Esophagus squamous epithelium (tissue), 5 donors: ENCODE measurements at regions not wholly inside any gene's neighbourhood (a gene's known extent, or its start where the extent isn't known, plus 50 kb on each side); places are given as distances from the start of the nearest gene placed in this dataset.
"Not testable (repeated sequence)": the region's sequence is repeated elsewhere in the genome, so short reads cannot be mapped to it uniquely, and the experiment has no call there.

Source experiments
- DNase-seq: peaks from one replicate; lab custom pipeline; 2025; lab: John Stamatoyannopoulos, UW
- H3K27ac ChIP-seq, 4 donors: fragments of 200-600 bp; sonication (generic); one replicate each; pipeline ENCODE4 v1.5.1; 2016 to 2019; ENCODE audit warnings: mild to moderate bottlenecking in 1 of 4
- H3K27me3 ChIP-seq, 4 donors: fragments of 200-600 bp; sonication (generic); 1 replicate in 3 of 4; 2 replicates in 1 of 4; pipeline versions ENCODE4 v1.5.1 to v1.6.0; 2017 to 2021; ENCODE audit warnings: antibody characterized with exemption in 1 of 4
- H3K36me3 ChIP-seq, 3 donors: fragments of 200-600 bp; sonication (generic); one replicate each; pipeline ENCODE4 v1.5.1; 2016 to 2019
- H3K4me1 ChIP-seq, 3 donors: fragments of 200-600 bp; sonication (generic); one replicate each; pipeline ENCODE4 v1.5.1; 2017 to 2019
- H3K4me3 ChIP-seq, 4 donors: fragments of 200-600 bp; sonication (generic); 1 replicate in 3 of 4; 2 replicates in 1 of 4; pipeline ENCODE4 v1.5.1; 2016 to 2019; ENCODE audit warnings: mild to moderate bottlenecking in 2 of 4, moderate library complexity in 1 of 4
- H3K9me3 ChIP-seq, 3 donors: fragments of 200-600 bp; sonication (generic); one replicate each; pipeline ENCODE4 v1.5.1; 2016 to 2019
- POLR2A ChIP-seq, 4 donors: fragments of 450-650 bp; IDR thresholded peaks; one replicate each; pipeline ENCODE4 v1.6.1; 2017; ENCODE audit warnings: antibody characterized with exemption in 4 of 4, mild to moderate bottlenecking in 4 of 4, moderate library complexity in 3 of 4
- WGBS, 2 donors: methylation state at CpG; one replicate each; pipeline ENCODE4 v1.1.5; 2018; 5-methylcytosine and 5-hydroxymethylcytosine counted together
- intact Hi-C: fragments of 100-400 bp; cut with DNase I; formaldehyde crosslinking; loops from one replicate; pipeline ENCODE4 v1.15.0; 2022
- TF ChIP-seq, protein P1 (sequence below), 6 experiments: fragments of 450-650 bp in 4 of 6; fragments of 200-600 bp in 2 of 6; sonication (generic) in 2 of 6; IDR thresholded peaks; one replicate each; pipeline ENCODE4 v1.5.1; 2016 to 2019; ENCODE audit warnings: antibody characterized with exemption in 6 of 6, mild to moderate bottlenecking in 4 of 6, moderate library complexity in 4 of 6
- donor health status: DM: yes; HTN: yes; CAD: no.

DNA sequence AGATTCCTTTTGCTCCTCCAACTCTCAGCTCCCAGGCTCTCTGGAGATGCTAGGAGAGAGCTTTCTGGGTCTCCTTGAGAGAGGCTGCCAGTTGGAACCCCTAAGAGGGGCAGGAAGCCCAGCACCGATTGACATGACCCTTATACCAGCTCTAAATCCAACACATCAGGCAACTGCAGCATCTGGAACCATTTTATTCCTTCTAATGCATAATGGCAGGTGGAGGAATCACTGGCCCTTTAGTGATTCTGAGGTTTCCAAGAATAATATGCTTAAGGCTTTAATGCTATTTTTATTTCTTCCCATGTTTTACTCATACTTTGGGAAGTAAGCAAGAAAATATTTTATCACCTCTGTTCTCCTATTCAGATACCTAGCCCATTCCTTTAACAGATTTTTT, 60.3 kb upstream of the TEX264 start:
- WGBS, 2 donors, result 58 to 81% methylated on average over 1 of the region's 1 CpG
- TF ChIP-seq, protein P1, sequence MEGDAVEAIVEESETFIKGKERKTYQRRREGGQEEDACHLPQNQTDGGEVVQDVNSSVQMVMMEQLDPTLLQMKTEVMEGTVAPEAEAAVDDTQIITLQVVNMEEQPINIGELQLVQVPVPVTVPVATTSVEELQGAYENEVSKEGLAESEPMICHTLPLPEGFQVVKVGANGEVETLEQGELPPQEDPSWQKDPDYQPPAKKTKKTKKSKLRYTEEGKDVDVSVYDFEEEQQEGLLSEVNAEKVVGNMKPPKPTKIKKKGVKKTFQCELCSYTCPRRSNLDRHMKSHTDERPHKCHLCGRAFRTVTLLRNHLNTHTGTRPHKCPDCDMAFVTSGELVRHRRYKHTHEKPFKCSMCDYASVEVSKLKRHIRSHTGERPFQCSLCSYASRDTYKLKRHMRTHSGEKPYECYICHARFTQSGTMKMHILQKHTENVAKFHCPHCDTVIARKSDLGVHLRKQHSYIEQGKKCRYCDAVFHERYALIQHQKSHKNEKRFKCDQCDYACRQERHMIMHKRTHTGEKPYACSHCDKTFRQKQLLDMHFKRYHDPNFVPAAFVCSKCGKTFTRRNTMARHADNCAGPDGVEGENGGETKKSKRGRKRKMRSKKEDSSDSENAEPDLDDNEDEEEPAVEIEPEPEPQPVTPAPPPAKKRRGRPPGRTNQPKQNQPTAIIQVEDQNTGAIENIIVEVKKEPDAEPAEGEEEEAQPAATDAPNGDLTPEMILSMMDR (IDR thresholded peaks at IDR 0.05), result no peak
- no peak for TF ChIP-seq POLR2A (IDR thresholded peaks at IDR 0.05)

DNA sequence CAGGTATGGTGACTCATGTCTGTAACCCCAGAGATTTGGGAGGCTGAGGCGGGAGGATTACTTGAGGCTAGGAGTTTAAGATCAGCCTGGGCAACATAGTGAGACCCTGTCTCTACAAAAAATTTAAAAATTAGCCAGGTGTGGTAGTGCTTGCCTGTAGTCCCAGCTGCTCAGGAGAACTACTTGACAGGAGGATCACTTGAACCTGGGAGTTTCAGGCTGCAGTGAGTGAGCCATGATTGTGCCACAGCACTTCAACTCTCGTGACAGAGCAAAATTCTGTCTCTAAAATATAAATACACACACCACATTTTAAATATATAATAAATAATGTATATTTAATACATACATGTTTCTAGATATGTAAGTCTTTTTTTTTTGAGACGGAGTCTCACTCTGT, 53.5 kb upstream of the TEX264 start:
- Histone ChIP-seq H3K4me3 (no peak overlapping the region), H3K36me3 (no peaks in the 10 kb centered on the region), H3K27me3 (no peaks in the 10 kb centered on the region), H3K9me3 (no peaks in the 10 kb centered on the region), H3K27ac (no peak overlapping the region), H3K4me1 (peaks cover 18 to 34% (median 30%) of the 10 kb centered on the region in 3 donors)
- intact Hi-C loops, result no loop called here
- TF ChIP-seq POLR2A (IDR thresholded peaks at IDR 0.05), result no peak
- TF ChIP-seq, protein P1 (IDR thresholded peaks at IDR 0.05), result no peak
- 92 to 98% methylated on average over 3 of the region's 3 CpGs for WGBS, 2 donors
- DNase-seq, result no peak

More for the DNA sequence above, 60.3 kb upstream of the TEX264 start:
- H3K4me3 ChIP-seq, result no peak overlapping the region
- H3K27ac ChIP-seq, result no peak overlapping the region
- H3K4me1 ChIP-seq, result no peaks in the 10 kb centered on the region
- no peaks in the 10 kb centered on the region for H3K9me3 ChIP-seq
- DNase-seq, result no peak
- intact Hi-C loops, result no loop called here
- peaks cover 0 to 15% (median 0%) of the 10 kb centered on the region in 3 donors for H3K36me3 ChIP-seq
- no peaks in the 10 kb centered on the region for H3K27me3 ChIP-seq

DNA sequence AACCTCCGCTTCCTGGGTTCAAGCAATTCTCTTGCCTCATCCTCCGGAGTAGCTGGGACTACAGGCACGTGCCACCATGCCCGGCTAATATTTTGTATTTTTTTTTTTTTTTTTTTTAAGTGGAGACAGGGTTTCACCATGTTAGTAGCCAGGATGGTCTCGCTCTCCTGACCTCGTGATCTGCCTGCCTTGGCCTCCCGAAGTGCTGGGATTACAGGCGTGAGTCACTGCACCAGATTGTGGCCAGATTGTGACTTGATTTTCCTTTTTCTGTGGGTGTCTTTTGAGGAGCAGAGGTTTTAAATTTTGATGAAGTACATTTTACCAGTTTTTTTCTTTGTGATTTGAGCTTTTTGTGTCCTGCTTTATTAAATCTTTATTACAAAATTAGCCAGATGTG, 53.0 kb upstream of the TEX264 start:
- H3K36me3 ChIP-seq, H3K27ac ChIP-seq, H3K4me3 ChIP-seq, DNase-seq, H3K27me3 ChIP-seq, H3K9me3 ChIP-seq, intact Hi-C loops: not testable (repeated sequence)
- WGBS, 2 donors, result 59 to 81% methylated on average over 8 of the region's 8 CpGs
- H3K4me1 ChIP-seq, result peaks cover 20 to 38% (median 31%) of the 10 kb centered on the region in 3 donors

DNA sequence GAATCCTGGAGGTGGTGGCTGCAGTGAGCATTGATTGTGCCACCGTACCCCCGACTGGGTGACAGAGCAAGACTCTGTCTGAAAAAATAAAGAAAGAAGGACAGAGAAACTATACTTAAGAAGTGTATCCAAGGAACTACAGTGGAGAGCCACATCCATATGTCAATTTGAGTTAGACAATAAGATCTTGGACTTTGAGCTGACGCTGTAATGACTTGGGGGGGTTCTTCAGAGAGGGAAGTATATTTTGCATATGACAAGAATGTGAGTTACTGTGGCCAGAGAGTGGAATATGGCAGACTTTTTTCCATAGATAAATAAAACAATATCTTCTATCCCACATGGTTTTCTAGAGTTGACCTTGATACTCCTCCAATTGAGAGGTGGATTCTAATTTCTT, 52.6 kb upstream of the TEX264 start:
- no peak for DNase-seq
- Histone ChIP-seq H3K4me3 (no peak overlapping the region), H3K36me3 (no peaks in the 10 kb centered on the region), H3K27ac (no peak overlapping the region), H3K4me1 (peaks cover 20 to 41% (median 31%) of the 10 kb centered on the region in 3 donors), H3K9me3 (no peaks in the 10 kb centered on the region), H3K27me3 (no peaks in the 10 kb centered on the region)
- no peak for TF ChIP-seq POLR2A (IDR thresholded peaks at IDR 0.05)
- TF ChIP-seq, protein P1 (IDR thresholded peaks at IDR 0.05), result no peak
- 77 to 82% methylated on average over 2 to 3 of the region's 3 CpGs for WGBS, 2 donors
- intact Hi-C loops, result no loop called here

DNA sequence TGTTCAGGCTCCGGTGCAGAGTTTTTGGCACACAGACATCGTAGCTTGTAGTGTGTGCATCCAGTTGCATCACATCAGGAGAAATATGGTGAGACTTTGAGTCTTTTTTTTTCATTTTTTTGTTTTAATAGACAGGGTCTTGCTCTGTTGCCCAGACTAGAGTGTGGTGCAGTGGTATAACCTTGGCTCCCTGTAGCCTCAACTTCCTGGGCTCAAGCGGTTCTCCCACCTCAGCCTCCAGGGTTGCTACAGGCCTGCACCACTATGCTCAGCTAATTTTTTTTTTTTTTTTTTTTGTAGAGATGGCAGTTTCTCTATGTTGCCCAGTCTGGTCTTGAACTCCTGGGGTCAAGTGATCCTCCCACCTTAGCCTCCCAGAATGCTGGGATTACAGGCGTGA, 51.1 kb upstream of the TEX264 start:
- 89 to 95% methylated on average over 4 of the region's 4 CpGs for WGBS, 2 donors
- H3K27ac ChIP-seq, result peak overlapping the region in 2 of 4 donors; percentile 73 to 82

More for the DNA sequence above, 51.1 kb upstream of the TEX264 start:
- H3K27me3 ChIP-seq, result no peaks in the 10 kb centered on the region
- no peak for DNase-seq
- no peak for TF ChIP-seq POLR2A (IDR thresholded peaks at IDR 0.05)
- TF ChIP-seq, protein P1 (IDR thresholded peaks at IDR 0.05), result no peak
- H3K36me3 ChIP-seq, result no peaks in the 10 kb centered on the region
- peaks cover 20 to 41% (median 31%) of the 10 kb centered on the region in 3 donors for H3K4me1 ChIP-seq
- H3K9me3 ChIP-seq, result no peaks in the 10 kb centered on the region
- intact Hi-C loops, result no loop called here
- no peak overlapping the region for H3K4me3 ChIP-seq
